Glomerular endothelial cell (primary cell): ENCODE measurements at regions not wholly inside any gene's neighbourhood (a gene's known extent, or its start where the extent isn't known, plus 50 kb on each side); places are given as distances from the start of the nearest gene placed in this dataset.
"Not testable (repeated sequence)": the region's sequence is repeated elsewhere in the genome, so short reads cannot be mapped to it uniquely, and the experiment has no call there.

Source experiments
- DNase-seq: peaks from one replicate; pipeline ENCODE4 v3.0.0-alpha.2; 2011; ENCODE audit warnings: low read depth, low spot score; ENCODE audit errors: extremely low read depth

GRCh38 chr7:116371536-116371935, 128.0 kb upstream of the CAV2 start:
- DNase-seq = not testable (repeated sequence)

- not testable (repeated sequence) for DNase-seq
Observed at GRCh38 chr7:116373229-116373628, 126.3 kb upstream of the CAV2 start.

- DNase-seq = no peak
Observed at GRCh38 chr7:116377721-116378120, 121.8 kb upstream of the CAV2 start.

GRCh38 chr7:116380025-116380424, 119.5 kb upstream of the CAV2 start:
- no peak for DNase-seq

- no peak for DNase-seq
Observed at GRCh38 chr7:116382375-116382774, 117.2 kb upstream of the CAV2 start.

GRCh38 chr7:116384936-116385635, 114.5 kb upstream of the CAV2 start:
- no peak for DNase-seq

- DNase-seq = no peak
Observed at GRCh38 chr7:116386674-116387073, 112.9 kb upstream of the CAV2 start.

GRCh38 chr7:116390363-116390762, 109.2 kb upstream of the CAV2 start:
- no peak for DNase-seq

- no peak for DNase-seq
Observed at GRCh38 chr7:116392806-116393205, 106.7 kb upstream of the CAV2 start.

GRCh38 chr7:116393654-116394053, 105.9 kb upstream of the CAV2 start:
- peak; percentile 75 for DNase-seq

GRCh38 chr7:116394106-116394505, 105.4 kb upstream of the CAV2 start:
- no peak for DNase-seq

GRCh38 chr7:116395141-116395791, 104.3 kb upstream of the CAV2 start:
- peak; percentile 60 for DNase-seq

GRCh38 chr7:116398672-116399071, 100.9 kb upstream of the CAV2 start:
- no peak for DNase-seq

- no peak for DNase-seq
Observed at GRCh38 chr7:116399819-116400218, 99.7 kb upstream of the CAV2 start.

GRCh38 chr7:116400522-116400921, 99.0 kb upstream of the CAV2 start:
- no peak for DNase-seq

- DNase-seq = no peak
Observed at GRCh38 chr7:116401711-116402110, 97.8 kb upstream of the CAV2 start.

- DNase-seq = no peak
Observed at GRCh38 chr7:116403265-116403664, 96.3 kb upstream of the CAV2 start.

- no peak for DNase-seq
Observed at GRCh38 chr7:116404389-116404788, 95.1 kb upstream of the CAV2 start.

- no peak for DNase-seq
Observed at GRCh38 chr7:116405810-116406209, 93.7 kb upstream of the CAV2 start.

GRCh38 chr7:116407165-116407564, 92.4 kb upstream of the CAV2 start:
- no peak for DNase-seq

GRCh38 chr7:116408166-116408565, 91.4 kb upstream of the CAV2 start:
- DNase-seq = no peak

- DNase-seq = not testable (repeated sequence)
Observed at GRCh38 chr7:116408831-116409453, 90.6 kb upstream of the CAV2 start.
